ENCODE measurements at regions not wholly inside any gene's neighbourhood (a gene's known extent, or its start where the extent isn't known, plus 50 kb on each side); places are given as distances from the start of the nearest gene placed in this dataset.

DNA sequence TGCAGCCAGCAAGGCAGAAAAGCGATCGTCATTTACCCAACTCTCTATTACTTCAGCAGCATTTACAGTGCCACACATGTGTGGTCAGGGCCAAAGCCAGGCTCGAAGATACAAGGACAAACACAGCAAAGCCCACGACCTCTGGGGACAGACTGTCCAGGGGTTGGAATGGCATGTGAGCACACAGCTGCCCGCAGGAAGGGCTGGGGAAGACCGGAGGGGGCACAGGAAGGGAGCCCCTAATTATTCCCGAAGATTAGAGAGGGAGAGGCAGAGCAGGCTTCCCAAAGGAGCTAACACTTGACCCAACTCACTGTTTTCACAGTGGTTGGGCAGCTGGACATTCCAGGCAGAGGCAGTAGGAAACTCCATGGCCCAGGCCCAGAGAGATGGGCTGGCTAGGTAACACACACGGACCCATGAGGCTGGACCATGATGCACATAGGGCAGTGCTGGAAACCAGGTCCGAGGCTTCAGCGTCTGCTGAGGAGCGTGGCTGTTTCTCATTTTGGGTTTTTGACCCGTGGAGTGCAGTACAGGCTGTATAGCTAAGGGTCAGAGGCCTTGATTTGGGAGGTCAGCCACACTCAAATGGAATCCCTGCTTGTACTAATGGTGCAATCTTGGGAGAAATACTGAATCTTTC is 179.8 kb downstream of the FOXO1 start:
- TF ChIP-seq, protein P1, sequence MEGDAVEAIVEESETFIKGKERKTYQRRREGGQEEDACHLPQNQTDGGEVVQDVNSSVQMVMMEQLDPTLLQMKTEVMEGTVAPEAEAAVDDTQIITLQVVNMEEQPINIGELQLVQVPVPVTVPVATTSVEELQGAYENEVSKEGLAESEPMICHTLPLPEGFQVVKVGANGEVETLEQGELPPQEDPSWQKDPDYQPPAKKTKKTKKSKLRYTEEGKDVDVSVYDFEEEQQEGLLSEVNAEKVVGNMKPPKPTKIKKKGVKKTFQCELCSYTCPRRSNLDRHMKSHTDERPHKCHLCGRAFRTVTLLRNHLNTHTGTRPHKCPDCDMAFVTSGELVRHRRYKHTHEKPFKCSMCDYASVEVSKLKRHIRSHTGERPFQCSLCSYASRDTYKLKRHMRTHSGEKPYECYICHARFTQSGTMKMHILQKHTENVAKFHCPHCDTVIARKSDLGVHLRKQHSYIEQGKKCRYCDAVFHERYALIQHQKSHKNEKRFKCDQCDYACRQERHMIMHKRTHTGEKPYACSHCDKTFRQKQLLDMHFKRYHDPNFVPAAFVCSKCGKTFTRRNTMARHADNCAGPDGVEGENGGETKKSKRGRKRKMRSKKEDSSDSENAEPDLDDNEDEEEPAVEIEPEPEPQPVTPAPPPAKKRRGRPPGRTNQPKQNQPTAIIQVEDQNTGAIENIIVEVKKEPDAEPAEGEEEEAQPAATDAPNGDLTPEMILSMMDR (IDR thresholded peaks at IDR 0.05; ENCODE audit: insufficient read depth, low read depth, low read length, missing control alignments) = no peak
- DNase-seq (ENCODE audit: low read depth) = no peak
- no peak overlapping the region for H3K4me3 ChIP-seq (ENCODE audit: low read depth, low read length)

DNA sequence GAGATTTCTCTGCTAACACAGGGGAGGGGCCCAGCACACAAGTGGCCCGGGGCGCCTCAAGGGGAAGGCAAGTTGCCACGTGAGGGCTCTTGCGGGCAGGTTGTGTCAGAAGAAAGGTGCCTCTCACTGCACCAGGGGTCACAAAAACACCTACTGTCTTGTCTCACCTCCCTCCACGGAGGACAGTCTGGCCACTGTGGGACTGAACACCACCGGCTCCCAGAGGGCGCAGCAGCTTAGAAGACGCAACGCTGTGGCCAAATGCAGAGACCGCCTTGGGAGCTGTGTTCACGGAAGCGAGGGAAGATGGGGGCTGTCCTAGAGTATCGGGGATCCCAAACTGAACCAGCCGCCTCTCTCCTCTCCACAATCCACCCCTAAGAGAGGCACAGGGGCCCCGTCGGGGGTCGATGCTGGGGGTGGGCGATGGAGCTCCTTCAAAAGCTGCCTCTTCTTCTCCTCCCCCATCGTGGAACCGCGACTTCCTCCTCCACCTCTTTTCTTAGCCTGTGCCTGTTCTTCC is 177.5 kb downstream of the FOXO1 start:
- no peak overlapping the region for H3K4me3 ChIP-seq (ENCODE audit: low read depth, low read length)
- DNase-seq (ENCODE audit: low read depth) = no peak
- TF ChIP-seq, protein P1 (IDR thresholded peaks at IDR 0.05; ENCODE audit: insufficient read depth, low read depth, low read length, missing control alignments) = no peak

DNA sequence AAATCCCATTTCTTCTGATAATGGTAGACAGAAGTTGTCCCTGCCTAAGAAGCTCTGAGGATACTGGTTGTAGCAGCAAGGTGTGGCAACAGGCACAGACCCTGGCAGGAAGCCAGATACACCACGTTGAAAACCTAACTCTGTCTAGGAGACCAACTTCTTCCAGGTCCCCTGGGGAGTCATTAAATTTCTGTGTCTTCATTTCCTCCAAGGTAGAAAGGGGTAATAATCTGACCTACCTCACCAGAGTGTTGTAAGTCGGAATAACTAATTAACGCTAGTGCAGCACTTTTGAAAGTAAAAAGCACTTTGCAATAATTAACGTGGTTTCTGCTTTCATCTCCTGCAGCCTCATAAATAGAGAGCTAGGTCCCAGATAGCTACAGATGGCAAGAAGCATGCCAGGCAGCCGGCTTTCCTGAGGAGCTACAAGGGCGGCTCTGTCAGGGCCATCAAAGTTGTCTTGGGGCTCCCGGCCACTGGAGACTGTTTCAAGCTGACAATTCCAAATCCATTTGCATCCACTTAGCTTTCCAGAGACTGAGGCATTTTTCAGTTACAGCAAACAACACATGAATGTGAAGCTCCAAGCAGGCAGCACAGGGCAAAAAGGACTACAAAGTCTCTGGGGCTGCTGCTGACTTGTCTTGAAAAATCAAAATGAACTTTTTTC is 176.2 kb downstream of the FOXO1 start:
- DNase-seq (ENCODE audit: low read depth) = no peak

DNA sequence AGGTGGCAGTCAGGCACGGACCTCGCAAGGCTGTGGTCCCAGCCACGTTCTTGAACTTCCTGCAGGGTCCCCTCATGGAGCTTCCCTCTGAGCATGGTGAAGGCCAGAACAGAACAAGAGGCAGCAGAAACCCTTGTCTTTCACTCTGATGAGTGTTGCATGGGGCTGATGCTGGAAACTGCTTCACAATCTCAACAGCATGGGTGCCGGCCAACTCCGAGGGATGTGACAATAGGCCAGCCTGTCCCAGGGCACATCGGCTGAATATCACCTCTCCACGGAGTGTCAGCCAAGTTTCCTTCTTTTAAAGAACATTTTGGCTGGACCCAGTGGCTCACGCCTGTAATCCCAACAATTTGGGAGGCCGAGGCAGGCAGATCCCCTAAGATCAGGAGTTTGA is 173.9 kb downstream of the FOXO1 start:
- H3K4me3 ChIP-seq (ENCODE audit: low read depth, low read length) = no peak overlapping the region
- no peak for DNase-seq (ENCODE audit: low read depth)
- TF ChIP-seq, protein P1 (IDR thresholded peaks at IDR 0.05; ENCODE audit: insufficient read depth, low read depth, low read length, missing control alignments) = no peak

More for the DNA sequence above, 176.2 kb downstream of the FOXO1 start:
- TF ChIP-seq, protein P1 (IDR thresholded peaks at IDR 0.05; ENCODE audit: insufficient read depth, low read depth, low read length, missing control alignments) = no peak
- no peak overlapping the region for H3K4me3 ChIP-seq (ENCODE audit: low read depth, low read length)

DNA sequence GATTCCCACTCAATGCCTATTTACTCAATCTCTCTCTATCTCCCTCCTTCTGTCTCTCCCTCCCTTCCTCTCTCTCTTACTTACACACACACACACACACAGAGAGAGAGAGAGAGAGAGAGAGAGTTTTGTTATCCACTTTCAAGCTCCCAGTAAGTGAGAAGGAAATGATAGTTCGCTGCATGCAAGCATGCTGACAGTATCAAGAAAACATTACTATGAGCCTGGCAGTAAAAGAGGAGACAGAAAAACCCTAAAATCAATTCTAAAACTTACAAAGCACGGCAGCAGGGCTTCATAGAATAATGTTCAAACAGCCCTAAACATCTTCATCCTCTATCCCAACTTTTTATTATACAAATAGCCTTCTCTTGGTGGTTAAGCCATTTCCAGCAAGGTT is 171.9 kb downstream of the FOXO1 start:
- DNase-seq (ENCODE audit: low read depth) = no peak
- TF ChIP-seq, protein P1 (IDR thresholded peaks at IDR 0.05; ENCODE audit: insufficient read depth, low read depth, low read length, missing control alignments) = no peak
- H3K4me3 ChIP-seq (ENCODE audit: low read depth, low read length) = no peak overlapping the region

DNA sequence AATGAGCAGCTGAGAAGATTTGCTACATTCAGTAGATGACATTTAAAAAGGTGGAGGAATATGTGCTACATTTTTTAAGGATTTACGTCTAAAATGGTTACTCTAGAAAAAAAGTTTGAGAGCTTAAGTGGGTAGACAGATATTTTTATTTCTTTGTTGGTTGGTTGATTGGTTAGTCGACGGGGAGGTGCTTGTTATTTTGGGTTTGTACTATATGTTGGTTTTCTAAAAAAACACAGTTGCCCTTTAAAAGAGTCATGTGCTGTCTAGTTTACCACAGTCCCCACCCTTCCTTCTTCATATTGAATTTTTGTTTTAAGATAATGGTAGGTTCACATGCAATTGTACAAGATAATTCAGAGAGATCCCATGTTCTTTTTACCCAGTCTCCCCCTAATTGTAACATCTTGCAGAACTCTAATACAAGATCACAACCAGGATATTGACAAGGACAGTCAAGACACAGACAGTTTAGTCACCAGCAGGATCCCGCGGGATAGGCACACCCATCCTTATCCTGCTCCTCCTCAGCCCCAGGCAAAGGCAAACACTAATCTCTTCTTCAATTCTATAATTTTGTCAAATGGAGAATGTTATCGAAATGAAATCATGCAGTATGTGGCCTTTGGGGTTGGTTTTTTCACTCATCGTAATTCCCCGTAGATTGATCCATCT is 171.4 kb downstream of the FOXO1 start:
- no peak for DNase-seq (ENCODE audit: low read depth)
- no peak overlapping the region for H3K4me3 ChIP-seq (ENCODE audit: low read depth, low read length)
- TF ChIP-seq, protein P1 (IDR thresholded peaks at IDR 0.05; ENCODE audit: insufficient read depth, low read depth, low read length, missing control alignments) = no peak
